ENCODE measurements at regions not wholly inside any gene's neighbourhood (a gene's known extent, or its start where the extent isn't known, plus 50 kb on each side); places are given as distances from the start of the nearest gene placed in this dataset.
A peak's percentile ranks its signal among the peaks of the same experiment; 100 is the strongest.

DNA sequence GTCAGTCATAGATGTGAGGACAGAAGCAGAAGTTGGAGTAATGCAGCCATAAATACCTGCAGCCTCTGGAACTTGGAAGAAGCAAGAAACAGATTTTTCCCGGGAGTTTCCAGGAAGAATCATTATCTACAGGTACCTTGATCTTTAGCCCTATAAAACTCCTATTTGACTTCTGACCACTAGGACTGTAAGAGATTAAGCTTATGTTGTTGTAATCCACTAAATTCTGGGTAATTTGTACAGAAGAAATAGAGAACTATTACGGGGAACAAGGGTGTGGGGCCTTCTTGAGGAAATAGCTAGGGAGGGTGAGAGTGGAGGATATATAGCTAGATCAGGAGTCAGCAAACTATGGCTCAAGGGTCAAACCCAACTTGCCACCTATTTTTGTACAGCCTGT lies 353.2 kb downstream of the SLC4A3 start:
- H3K9me3 ChIP-seq: peaks cover 0 to 2% (median 0%) of the 10 kb centered on the region in 11 donors
- no peaks in the 10 kb centered on the region for H3K4me1 ChIP-seq
- no peaks in the 10 kb centered on the region for H3K36me3 ChIP-seq
- no peak for DNase-seq
- WGBS, 2 donors: 66 to 83% methylated on average over 2 of the region's 2 CpGs
- H3K4me3 ChIP-seq: no peak overlapping the region
- ATAC-seq: no peak
- no peaks in the 10 kb centered on the region for H3K27me3 ChIP-seq
- H3K27ac ChIP-seq: no peak overlapping the region
- intact Hi-C loops (cut with DNase I): no loop called here
- TF ChIP-seq, protein P1, sequence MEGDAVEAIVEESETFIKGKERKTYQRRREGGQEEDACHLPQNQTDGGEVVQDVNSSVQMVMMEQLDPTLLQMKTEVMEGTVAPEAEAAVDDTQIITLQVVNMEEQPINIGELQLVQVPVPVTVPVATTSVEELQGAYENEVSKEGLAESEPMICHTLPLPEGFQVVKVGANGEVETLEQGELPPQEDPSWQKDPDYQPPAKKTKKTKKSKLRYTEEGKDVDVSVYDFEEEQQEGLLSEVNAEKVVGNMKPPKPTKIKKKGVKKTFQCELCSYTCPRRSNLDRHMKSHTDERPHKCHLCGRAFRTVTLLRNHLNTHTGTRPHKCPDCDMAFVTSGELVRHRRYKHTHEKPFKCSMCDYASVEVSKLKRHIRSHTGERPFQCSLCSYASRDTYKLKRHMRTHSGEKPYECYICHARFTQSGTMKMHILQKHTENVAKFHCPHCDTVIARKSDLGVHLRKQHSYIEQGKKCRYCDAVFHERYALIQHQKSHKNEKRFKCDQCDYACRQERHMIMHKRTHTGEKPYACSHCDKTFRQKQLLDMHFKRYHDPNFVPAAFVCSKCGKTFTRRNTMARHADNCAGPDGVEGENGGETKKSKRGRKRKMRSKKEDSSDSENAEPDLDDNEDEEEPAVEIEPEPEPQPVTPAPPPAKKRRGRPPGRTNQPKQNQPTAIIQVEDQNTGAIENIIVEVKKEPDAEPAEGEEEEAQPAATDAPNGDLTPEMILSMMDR (IDR thresholded peaks at IDR 0.05): no peak

DNA sequence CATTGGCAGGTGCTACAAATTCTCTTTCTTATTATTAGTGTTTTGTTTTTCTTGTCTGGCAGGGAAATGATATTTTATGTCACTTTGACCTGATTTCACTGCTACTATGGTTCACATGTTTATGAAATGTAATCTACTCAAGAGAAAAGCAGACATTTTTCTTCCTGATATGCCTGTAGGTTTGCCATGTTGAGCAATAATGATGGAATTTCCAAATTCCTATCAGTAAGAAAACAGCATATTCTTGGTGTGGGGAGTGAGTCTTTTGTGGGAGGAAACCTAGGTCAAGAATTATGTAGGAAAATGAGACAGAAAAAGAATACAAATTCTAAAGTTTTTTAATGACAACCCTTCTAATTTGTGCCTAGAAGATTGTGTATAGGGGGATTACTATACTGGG lies 356.4 kb downstream of the SLC4A3 start:
- no peaks in the 10 kb centered on the region for H3K27me3 ChIP-seq
- H3K9me3 ChIP-seq: peaks cover 0 to 2% (median 0%) of the 10 kb centered on the region in 11 donors
- no peaks in the 10 kb centered on the region for H3K36me3 ChIP-seq
- H3K4me3 ChIP-seq: no peak overlapping the region
- ATAC-seq (no peak), DNase-seq (no peak)
- intact Hi-C loops (cut with DNase I): no loop called here
- TF ChIP-seq, protein P1 (IDR thresholded peaks at IDR 0.05): no peak
- H3K4me1 ChIP-seq: no peaks in the 10 kb centered on the region
- no peak overlapping the region for H3K27ac ChIP-seq

DNA sequence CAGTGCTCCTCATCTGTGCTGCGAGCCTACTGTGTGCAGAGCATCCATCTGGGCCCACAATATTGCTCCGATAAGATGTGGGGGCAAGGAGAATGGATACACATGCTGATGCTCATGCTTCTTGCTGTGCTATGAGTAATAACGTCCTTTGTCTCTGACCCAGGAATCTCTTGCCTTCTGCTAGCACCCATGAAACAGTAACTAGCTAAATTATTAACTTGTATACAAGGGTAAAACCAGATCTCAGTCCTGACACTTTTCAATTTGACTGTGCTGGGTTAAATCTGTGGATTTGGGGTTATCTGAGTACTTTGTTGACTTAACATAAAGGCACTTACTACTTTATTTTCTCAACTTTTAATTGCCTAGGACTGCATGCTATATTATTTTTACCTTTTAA lies 357.6 kb downstream of the SLC4A3 start:
- H3K9me3 ChIP-seq: peaks cover 0 to 2% (median 0%) of the 10 kb centered on the region in 11 donors
- H3K4me3 ChIP-seq: no peak overlapping the region
- whole genome bisulfite sequencing, 2 donors: 83 to 86% methylated on average over 3 of the region's 3 CpGs
- H3K4me1 ChIP-seq: no peaks in the 10 kb centered on the region
- TF ChIP-seq, protein P1 (IDR thresholded peaks at IDR 0.05): no peak
- intact Hi-C loops (cut with DNase I): no loop called here
- no peaks in the 10 kb centered on the region for H3K36me3 ChIP-seq
- ATAC-seq (no peak), DNase-seq (no peak)
- H3K27me3 ChIP-seq: no peaks in the 10 kb centered on the region
- H3K27ac ChIP-seq: no peak overlapping the region

DNA sequence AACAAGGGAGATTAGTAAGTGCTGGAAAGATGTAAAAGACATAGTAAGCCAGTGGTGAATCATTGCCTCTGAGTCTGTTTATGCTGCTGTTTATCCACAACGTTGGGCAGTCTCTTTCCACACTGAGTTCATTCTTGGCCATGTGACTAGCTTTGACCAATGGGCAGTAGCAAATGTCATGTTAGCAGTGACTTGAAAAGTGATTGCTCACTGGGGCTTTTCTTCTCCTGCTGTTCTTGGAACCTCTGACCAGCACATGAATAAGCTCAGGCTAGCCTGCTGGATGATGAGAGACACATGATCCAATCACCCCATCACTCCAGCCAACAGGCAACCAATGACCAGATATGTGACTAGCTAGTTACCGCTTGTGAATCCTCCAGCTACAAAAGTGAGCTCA lies 360.4 kb downstream of the SLC4A3 start:
- Histone ChIP-seq H3K36me3 (no peaks in the 10 kb centered on the region), H3K9me3 (peaks cover 0 to 2% (median 0%) of the 10 kb centered on the region in 11 donors), H3K27ac (no peak overlapping the region), H3K4me1 (peaks cover 0 to 4% (median 0%) of the 10 kb centered on the region in 9 donors), H3K27me3 (peaks cover 0 to 4% (median 0%) of the 10 kb centered on the region in 7 donors), H3K4me3 (no peak overlapping the region)
- intact Hi-C loops (cut with DNase I): no loop called here
- ATAC-seq (peak in 2 of 8 donors; percentile 25 to 29), DNase-seq (peak in 1 of 2 donors; percentile 4)
- WGBS, 2 donors: 54 to 71% methylated on average over 2 of the region's 2 CpGs
- TF ChIP-seq, protein P1 (IDR thresholded peaks at IDR 0.05): no peak

All from heart right ventricle (tissue), 16 donors.